AG09309 (cell line): ENCODE measurements at regions not wholly inside any gene's neighbourhood (a gene's known extent, or its start where the extent isn't known, plus 50 kb on each side); places are given as distances from the start of the nearest gene placed in this dataset.
"Not testable (repeated sequence)": the region's sequence is repeated elsewhere in the genome, so short reads cannot be mapped to it uniquely, and the experiment has no call there.

Source experiments
- DNase-seq: peaks from one replicate; pipeline ENCODE4 v3.0.0-alpha.2; 2010; ENCODE audit warnings: low read depth
- H3K4me3 ChIP-seq: 2 replicates; pipeline ENCODE4 v1.5.1; 2011; ENCODE audit warnings: mild to moderate bottlenecking, low read depth, low read length, moderate library complexity; ENCODE audit not compliant: control insufficient read depth
- TF ChIP-seq, protein P1 (sequence below): IDR thresholded peaks from 2 replicates; pipeline ENCODE4 v1.5.1; 2011; ENCODE audit warnings: mild to moderate bottlenecking, low read depth, low read length, inconsistent platforms; ENCODE audit not compliant: insufficient read depth, control insufficient read depth; ENCODE audit errors: missing control alignments

DNA sequence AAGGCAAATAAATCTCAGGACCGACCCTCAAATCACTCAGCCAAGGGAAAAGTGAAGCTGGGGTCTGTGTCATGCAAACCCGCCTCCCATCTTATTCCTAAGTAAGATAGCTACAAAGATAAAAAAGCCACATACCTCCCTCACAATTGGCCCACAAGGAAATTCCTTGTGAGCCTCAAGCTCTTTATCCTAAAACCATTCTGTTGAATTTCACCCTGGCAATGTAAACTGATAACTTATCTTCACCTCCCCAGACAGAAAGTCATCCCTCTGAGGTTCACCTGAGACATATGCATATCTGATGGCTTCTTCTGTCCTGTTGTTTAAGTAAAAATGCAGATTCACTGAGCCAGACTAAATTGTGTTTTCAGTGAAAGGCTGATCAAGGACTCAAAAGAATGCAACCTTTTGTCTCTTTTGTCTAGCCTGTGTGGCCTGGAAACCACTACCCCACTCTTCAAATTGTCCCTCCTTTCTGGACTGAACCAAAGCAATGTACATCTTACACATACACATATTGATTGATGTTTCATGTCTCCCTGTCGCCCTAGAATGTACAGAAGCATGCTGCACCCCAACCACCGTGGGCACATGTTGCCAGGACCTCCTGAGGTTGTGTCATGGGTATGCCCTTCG lies 91.3 kb downstream of the MFAP3L start:
- no peak overlapping the region for H3K4me3 ChIP-seq
- TF ChIP-seq, protein P1, sequence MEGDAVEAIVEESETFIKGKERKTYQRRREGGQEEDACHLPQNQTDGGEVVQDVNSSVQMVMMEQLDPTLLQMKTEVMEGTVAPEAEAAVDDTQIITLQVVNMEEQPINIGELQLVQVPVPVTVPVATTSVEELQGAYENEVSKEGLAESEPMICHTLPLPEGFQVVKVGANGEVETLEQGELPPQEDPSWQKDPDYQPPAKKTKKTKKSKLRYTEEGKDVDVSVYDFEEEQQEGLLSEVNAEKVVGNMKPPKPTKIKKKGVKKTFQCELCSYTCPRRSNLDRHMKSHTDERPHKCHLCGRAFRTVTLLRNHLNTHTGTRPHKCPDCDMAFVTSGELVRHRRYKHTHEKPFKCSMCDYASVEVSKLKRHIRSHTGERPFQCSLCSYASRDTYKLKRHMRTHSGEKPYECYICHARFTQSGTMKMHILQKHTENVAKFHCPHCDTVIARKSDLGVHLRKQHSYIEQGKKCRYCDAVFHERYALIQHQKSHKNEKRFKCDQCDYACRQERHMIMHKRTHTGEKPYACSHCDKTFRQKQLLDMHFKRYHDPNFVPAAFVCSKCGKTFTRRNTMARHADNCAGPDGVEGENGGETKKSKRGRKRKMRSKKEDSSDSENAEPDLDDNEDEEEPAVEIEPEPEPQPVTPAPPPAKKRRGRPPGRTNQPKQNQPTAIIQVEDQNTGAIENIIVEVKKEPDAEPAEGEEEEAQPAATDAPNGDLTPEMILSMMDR, result no peak
- no peak for DNase-seq

DNA sequence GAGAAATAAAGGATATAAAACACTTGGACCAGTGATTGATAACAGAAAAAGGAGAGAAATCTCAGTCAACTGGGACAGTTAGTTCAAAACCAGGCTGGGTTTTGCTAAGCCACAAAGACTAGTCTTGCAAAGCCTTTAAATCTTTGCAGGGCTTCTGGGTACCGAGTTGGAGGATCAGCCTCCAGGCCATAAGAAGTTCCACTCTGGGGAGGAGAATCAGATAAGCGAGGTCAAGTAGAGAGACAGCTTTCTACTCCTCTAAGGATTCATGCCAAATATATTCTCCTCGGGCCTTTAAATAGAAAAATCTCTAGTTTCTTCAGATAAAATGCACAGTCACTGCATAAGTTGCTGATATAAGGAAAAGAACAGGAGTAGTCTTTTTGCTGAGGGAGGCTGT lies 92.7 kb downstream of the MFAP3L start:
- TF ChIP-seq, protein P1, result no peak
- no peak overlapping the region for H3K4me3 ChIP-seq
- DNase-seq, result no peak

DNA sequence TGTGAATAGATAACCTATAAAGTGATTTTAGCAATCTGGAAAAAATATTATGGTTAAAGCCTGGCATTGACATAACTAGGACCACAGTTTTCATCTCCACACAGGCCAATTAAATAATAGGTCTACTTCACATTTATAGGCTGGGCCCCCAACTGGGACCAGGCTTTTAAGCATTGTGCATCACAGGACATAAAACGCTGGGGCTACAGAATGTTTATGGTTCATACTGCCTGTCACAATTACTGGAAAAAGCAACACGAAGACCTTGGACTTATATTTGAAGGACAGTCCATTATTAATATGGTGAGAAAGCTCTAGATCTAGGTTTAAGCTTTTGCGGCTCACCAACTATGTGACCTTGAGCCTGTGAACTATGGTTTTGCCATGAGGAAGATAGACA lies 94.2 kb downstream of the MFAP3L start:
- H3K4me3 ChIP-seq, result no peak overlapping the region
- TF ChIP-seq, protein P1, result no peak
- no peak for DNase-seq

DNA sequence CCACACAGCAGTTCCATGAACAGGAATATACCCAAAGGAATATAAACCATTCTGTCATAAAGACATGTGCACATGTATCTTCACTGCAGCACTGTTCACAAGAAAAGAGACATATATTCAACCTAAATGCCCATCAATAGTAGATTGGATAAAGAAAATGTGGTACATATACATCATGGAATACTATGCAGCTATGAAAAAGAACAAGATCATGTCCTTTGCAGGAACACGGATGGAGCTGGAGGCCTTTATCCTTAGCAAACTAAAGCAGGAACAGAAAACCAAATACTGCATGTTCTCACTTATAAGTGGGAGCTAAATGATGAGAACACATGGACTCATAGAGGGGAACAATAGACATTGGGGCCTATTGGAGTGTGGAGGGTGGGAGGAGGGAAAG lies 95.4 kb downstream of the MFAP3L start:
- not testable (repeated sequence) for DNase-seq, H3K4me3 ChIP-seq

DNA sequence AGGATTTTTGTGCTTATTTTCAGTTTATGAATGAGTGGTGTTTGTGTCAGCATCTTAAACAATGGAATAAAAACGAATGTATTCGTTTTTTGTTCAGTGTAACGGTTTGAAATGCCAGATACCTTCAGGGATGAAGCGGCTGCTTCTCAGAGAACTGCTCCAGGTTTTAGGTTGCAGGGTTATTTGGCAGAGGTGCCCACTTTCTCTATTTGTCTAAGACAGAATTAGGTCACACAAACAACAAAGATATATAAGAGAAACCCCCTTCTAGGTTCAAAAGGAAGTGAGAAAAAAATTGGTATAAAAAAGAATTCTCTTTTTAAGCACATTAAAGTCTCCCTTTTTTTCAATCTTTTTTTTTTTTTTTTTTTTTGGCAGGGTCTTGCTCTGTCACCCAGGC lies 98.9 kb downstream of the MFAP3L start:
- no peak for DNase-seq
- TF ChIP-seq, protein P1, result no peak
- H3K4me3 ChIP-seq, result no peak overlapping the region

DNA sequence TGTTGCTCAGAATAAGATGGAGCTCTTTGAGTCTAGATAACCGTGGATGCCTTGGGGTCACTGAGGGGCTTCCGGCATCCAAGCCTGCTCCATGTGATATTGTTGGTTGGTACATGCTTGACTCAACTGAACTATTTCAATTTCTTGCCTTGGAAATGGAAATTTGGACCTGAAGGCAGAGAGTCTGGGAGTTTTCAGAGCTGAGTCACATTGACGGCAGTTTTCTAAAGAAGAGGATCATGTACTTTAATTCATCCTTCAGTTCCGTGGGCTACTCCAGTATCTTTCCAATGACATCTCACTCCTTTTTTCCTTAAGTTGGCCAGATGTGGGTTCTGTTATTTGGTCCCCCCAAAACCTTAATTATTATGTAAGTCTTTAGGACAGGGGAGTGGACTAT lies 100.5 kb downstream of the MFAP3L start:
- TF ChIP-seq, protein P1, result no peak

DNA sequence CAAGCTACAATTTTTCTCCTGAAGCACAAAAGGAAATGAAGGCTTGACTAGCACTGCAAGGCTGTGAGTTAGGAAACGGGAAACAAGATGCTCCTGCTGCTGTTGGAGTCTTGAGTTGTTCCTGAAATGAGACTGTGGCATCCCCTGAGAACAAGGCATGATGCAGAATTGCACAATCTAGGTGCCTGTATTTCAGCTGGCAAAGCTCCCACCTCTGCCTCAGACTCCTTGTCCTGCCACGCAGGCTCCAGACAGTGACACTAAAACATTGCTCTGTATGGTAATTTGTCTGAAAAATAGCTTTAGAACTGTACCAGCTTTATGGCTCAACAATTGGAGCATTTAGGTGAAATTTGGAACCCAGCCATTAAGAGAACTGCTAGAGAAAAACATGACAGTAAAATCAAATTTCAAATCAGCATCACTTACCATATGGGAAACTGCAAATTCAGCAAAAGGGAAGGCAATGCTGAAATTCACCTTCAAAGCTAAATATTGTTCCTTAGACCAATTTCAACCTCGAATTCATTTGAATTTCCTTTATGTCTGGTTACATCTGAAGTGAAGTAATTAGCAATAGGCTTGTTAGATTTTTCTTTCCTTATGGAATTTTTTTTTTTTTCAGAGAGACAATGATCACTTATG lies 103.4 kb downstream of the MFAP3L start:
- no peak for DNase-seq
- H3K4me3 ChIP-seq, result no peak overlapping the region
- TF ChIP-seq, protein P1, result no peak

More for the DNA sequence above, 100.5 kb downstream of the MFAP3L start:
- DNase-seq, result no peak
- H3K4me3 ChIP-seq, result no peak overlapping the region
